ENCODE measurements at regions not wholly inside any gene's neighbourhood (a gene's known extent, or its start where the extent isn't known, plus 50 kb on each side); places are given as distances from the start of the nearest gene placed in this dataset.

GRCh38 chr9:82531795-82532194 lies 531.1 kb downstream of the RASEF start:
- Mint-ChIP-seq H3K4me3 (no peak overlapping the region), H3K36me3 (ENCODE audit: low read depth) (no peaks in the 10 kb centered on the region), H3K27me3 (ENCODE audit: low read depth) (no peaks in the 10 kb centered on the region), H3K27ac (no peak overlapping the region), H3K9me3 (peaks cover 14% of the 10 kb centered on the region), H3K4me1 (ENCODE audit: low read depth) (no peaks in the 10 kb centered on the region)
- CTCF ChIA-PET = no interaction called here
- intact Hi-C loops (cut with micrococcal nuclease) = loop anchor here (2.0 kb wide), 2 partner anchors 19 to 429 kb away; no protein-coding TSS in a partner anchor
- DNase-seq = no peak

DNA sequence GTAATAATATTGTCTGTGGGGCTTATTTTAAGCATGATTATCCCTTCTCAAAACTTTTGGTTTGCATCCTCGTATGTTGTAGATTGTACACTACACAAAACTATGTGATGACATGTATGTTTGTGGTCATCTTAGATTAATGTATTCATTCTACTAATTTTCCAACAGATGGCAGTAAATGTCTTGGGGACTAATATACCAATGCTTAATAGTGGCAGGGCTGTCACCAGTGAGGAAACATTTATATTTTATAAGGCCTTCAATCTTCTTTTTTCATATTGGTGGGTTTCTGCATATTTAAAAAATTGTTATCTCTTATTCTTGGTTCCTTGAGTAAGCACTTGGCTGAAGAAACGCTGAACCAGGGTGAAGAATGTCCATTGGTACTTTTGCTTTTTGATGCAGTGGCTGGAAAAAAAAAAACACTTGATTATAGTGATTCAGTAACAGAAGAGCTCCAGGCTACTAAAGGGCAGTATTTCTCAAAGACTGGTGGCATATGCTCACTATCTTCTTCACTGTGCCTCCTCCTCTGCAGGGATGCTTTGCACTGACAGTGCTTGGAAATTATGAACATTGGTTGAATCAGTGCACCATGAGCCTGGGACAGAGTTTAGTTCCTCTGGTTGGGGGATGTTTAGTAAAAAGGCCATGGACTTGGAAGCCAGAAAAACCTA lies 530.3 kb downstream of the RASEF start:
- no peaks in the 10 kb centered on the region for H3K27me3 Mint-ChIP-seq (ENCODE audit: low read depth)
- DNase-seq = no peak
- no peak overlapping the region for H3K4me3 Mint-ChIP-seq
- H3K36me3 Mint-ChIP-seq (ENCODE audit: low read depth) = no peaks in the 10 kb centered on the region
- H3K4me1 Mint-ChIP-seq (ENCODE audit: low read depth) = no peaks in the 10 kb centered on the region
- H3K9me3 Mint-ChIP-seq = peaks cover 8% of the 10 kb centered on the region
- H3K27ac Mint-ChIP-seq = no peak overlapping the region
- intact Hi-C loops (cut with micrococcal nuclease) = loop anchor here (2.0 kb wide), 1 partner anchor 428 kb away; no protein-coding TSS in a partner anchor
- CTCF ChIA-PET = no interaction called here

DNA sequence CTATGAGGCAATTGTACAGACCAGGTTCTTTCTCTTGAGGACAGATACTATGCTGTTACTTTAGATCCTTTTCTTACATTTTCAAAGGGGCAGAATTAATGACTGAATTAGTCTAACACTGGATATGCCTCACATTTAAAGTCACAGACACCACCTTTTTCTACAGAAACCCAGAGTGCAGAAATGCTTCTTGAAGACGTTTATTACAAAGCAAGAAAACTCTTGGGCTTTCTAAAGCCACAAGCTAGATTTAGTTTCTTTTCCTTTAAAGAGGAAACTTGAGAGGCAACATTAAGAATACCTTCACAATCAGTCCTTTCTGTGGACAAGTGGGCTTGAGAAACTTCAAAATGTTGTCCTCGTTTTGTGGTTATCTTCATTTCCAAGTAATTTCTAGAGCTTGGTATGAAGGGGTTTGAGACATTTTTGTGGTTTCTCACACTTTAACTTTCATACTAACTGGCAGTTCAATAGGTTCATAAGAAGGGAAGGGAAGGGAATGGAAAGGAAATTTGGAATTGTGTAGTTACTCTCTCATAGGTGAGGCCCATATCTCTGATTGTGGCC lies 527.4 kb downstream of the RASEF start:
- CTCF ChIA-PET = no interaction called here
- DNase-seq = no peak
- intact Hi-C loops (cut with micrococcal nuclease) = no loop called here
- no peak overlapping the region for H3K27ac Mint-ChIP-seq
- H3K9me3 Mint-ChIP-seq = no peaks in the 10 kb centered on the region
- no peaks in the 10 kb centered on the region for H3K4me1 Mint-ChIP-seq (ENCODE audit: low read depth)
- H3K27me3 Mint-ChIP-seq (ENCODE audit: low read depth) = no peaks in the 10 kb centered on the region
- H3K36me3 Mint-ChIP-seq (ENCODE audit: low read depth) = no peaks in the 10 kb centered on the region
- H3K4me3 Mint-ChIP-seq = no peak overlapping the region

- no peaks in the 10 kb centered on the region for H3K9me3 Mint-ChIP-seq
- no peaks in the 10 kb centered on the region for H3K4me1 Mint-ChIP-seq (ENCODE audit: low read depth)
- no peak overlapping the region for H3K4me3 Mint-ChIP-seq
- H3K27me3 Mint-ChIP-seq (ENCODE audit: low read depth) = no peaks in the 10 kb centered on the region
- no peak overlapping the region for H3K27ac Mint-ChIP-seq
- DNase-seq = no peak
- H3K36me3 Mint-ChIP-seq (ENCODE audit: low read depth) = no peaks in the 10 kb centered on the region
- CTCF ChIA-PET = no interaction called here
- intact Hi-C loops (cut with micrococcal nuclease) = no loop called here
Observed at GRCh38 chr9:82538634-82539033, 524.3 kb downstream of the RASEF start.

- Mint-ChIP-seq H3K27ac (no peak overlapping the region), H3K27me3 (ENCODE audit: low read depth) (no peaks in the 10 kb centered on the region), H3K4me3 (no peak overlapping the region), H3K36me3 (ENCODE audit: low read depth) (no peaks in the 10 kb centered on the region), H3K4me1 (ENCODE audit: low read depth) (no peaks in the 10 kb centered on the region), H3K9me3 (no peaks in the 10 kb centered on the region)
- CTCF ChIA-PET = no interaction called here
- intact Hi-C loops (cut with micrococcal nuclease) = no loop called here
- no peak for DNase-seq
Observed at GRCh38 chr9:82539146-82539545, 523.8 kb downstream of the RASEF start.

DNA sequence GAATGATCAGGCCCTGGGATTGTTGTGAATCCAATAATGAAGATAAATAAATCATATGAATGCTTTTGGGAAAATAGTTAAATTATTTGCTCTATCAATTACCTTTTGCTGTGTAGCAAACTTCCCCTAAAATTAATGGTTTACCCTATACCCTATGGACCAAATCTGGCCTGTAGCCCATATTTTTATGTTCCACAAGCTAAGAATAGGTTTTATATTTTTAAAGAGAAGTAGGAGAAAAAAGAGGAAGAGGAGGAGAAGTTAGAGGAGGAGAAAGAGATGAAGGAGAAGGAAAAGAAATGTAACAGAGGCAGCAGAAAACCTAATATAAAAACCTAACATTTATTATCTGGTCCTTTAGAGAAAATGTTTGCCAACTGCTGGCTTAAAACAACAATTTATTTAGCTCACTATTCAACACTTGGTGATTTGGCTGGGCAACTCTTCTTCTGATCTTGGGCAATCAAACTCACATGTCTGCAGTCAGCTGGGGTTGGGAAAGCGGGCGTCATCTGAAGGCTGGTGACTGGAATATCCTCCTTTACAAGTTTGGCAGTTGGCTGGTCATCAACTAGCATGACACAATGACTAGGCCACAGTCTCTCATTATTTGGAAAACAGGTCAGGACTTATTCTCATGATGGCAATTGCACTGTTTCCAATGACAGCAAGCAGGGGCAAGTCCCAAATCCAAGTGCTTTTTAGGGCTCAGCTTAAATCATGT lies 522.9 kb downstream of the RASEF start:
- H3K36me3 Mint-ChIP-seq (ENCODE audit: low read depth) = no peaks in the 10 kb centered on the region
- no peak overlapping the region for H3K4me3 Mint-ChIP-seq
- intact Hi-C loops (cut with micrococcal nuclease) = no loop called here
- H3K9me3 Mint-ChIP-seq = no peaks in the 10 kb centered on the region
- H3K27me3 Mint-ChIP-seq (ENCODE audit: low read depth) = no peaks in the 10 kb centered on the region
- H3K27ac Mint-ChIP-seq = no peak overlapping the region
- DNase-seq = no peak
- CTCF ChIA-PET = no interaction called here
- H3K4me1 Mint-ChIP-seq (ENCODE audit: low read depth) = no peaks in the 10 kb centered on the region

GRCh38 chr9:82543726-82544125 lies 519.2 kb downstream of the RASEF start:
- Mint-ChIP-seq H3K36me3 (ENCODE audit: low read depth) (no peaks in the 10 kb centered on the region), H3K4me1 (ENCODE audit: low read depth) (no peaks in the 10 kb centered on the region), H3K27me3 (ENCODE audit: low read depth) (no peaks in the 10 kb centered on the region), H3K27ac (no peak overlapping the region), H3K9me3 (peaks cover 2% of the 10 kb centered on the region), H3K4me3 (no peak overlapping the region)
- intact Hi-C loops (cut with micrococcal nuclease) = no loop called here
- CTCF ChIA-PET = no interaction called here
- DNase-seq = no peak

DNA sequence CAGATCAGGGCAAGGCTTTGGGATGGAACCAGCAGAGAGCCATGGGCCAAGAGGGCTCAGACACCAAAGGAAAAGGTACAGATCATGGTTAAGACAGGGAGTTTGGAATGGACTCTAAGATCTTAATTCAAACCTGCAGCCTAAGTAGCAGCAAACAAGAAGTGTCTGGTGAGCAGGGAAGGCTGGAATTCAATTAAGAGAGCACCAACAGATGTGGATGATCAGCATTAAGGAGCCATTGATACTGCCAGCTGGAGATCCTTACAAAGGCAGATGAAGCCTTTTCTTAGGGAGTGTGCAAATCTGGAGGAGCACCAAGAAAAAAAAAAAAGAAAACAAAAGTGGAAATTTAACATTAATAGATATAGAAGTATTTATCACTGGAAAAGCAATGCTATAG lies 516.8 kb downstream of the RASEF start:
- no peaks in the 10 kb centered on the region for H3K4me1 Mint-ChIP-seq (ENCODE audit: low read depth)
- peaks cover 2% of the 10 kb centered on the region for H3K9me3 Mint-ChIP-seq
- no peaks in the 10 kb centered on the region for H3K27me3 Mint-ChIP-seq (ENCODE audit: low read depth)
- DNase-seq = no peak
- no peak overlapping the region for H3K4me3 Mint-ChIP-seq
- H3K36me3 Mint-ChIP-seq (ENCODE audit: low read depth) = no peaks in the 10 kb centered on the region
- no peak overlapping the region for H3K27ac Mint-ChIP-seq
- intact Hi-C loops (cut with micrococcal nuclease) = no loop called here
- CTCF ChIA-PET = no interaction called here

GRCh38 chr9:82547995-82548394 lies 514.9 kb downstream of the RASEF start:
- Mint-ChIP-seq H3K4me1 (ENCODE audit: low read depth) (no peaks in the 10 kb centered on the region), H3K27ac (no peak overlapping the region), H3K36me3 (ENCODE audit: low read depth) (no peaks in the 10 kb centered on the region), H3K4me3 (no peak overlapping the region), H3K9me3 (peaks cover 2% of the 10 kb centered on the region), H3K27me3 (ENCODE audit: low read depth) (no peaks in the 10 kb centered on the region)
- CTCF ChIA-PET = interaction anchor here (0.6 to 1.3 kb wide), 2 partner anchors 12 to 357 kb away, joined by 3 read pairs; no protein-coding TSS in a partner anchor
- no peak for DNase-seq
- intact Hi-C loops (cut with micrococcal nuclease) = no loop called here

DNA sequence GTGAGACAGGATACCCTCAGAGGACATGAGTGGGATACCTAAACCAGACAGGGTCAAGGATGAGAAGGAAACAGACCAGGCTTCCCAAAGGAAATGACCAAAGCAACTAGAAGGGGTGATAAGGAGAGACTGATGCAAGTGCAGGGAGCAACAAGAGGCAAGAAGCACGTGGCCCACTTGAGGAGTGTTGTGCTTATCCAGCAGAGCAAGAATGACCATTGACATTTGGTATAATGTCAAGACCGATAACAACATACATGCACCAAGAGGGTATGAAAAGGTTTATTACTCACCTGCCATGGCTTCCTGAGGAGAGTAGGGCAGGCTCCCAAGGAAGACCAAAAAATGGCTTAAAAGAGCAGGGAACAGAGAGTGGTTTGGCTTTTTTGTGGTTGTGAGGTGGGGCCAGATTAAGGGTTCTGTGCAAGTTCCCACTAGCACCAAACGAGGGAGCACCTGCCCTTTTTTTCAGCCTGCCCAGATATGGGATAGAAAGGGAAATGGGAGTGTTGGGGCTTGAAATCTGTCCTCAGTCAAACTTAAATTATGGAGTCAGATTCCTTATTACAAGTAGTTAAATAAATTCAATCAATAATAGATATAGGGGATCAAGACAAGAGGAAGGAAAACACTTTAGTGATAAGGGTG lies 513.6 kb downstream of the RASEF start:
- Mint-ChIP-seq H3K36me3 (ENCODE audit: low read depth) (no peaks in the 10 kb centered on the region), H3K27ac (no peak overlapping the region), H3K4me1 (ENCODE audit: low read depth) (no peaks in the 10 kb centered on the region), H3K9me3 (peaks cover 2% of the 10 kb centered on the region), H3K4me3 (no peak overlapping the region), H3K27me3 (ENCODE audit: low read depth) (no peaks in the 10 kb centered on the region)
- CTCF ChIA-PET = interaction anchor here (1.3 kb wide), 1 partner anchor 10 kb away, joined by 3 read pairs; no protein-coding TSS in a partner anchor
- intact Hi-C loops (cut with micrococcal nuclease) = no loop called here
- DNase-seq = no peak

- Mint-ChIP-seq H3K27ac (no peak overlapping the region), H3K4me3 (no peak overlapping the region), H3K36me3 (ENCODE audit: low read depth) (no peaks in the 10 kb centered on the region), H3K9me3 (no peaks in the 10 kb centered on the region), H3K27me3 (ENCODE audit: low read depth) (no peaks in the 10 kb centered on the region), H3K4me1 (ENCODE audit: low read depth) (no peaks in the 10 kb centered on the region)
- CTCF ChIA-PET = no interaction called here
- intact Hi-C loops (cut with micrococcal nuclease) = no loop called here
- no peak for DNase-seq
Observed at GRCh38 chr9:82552784-82553183, 510.2 kb downstream of the RASEF start.

DNA sequence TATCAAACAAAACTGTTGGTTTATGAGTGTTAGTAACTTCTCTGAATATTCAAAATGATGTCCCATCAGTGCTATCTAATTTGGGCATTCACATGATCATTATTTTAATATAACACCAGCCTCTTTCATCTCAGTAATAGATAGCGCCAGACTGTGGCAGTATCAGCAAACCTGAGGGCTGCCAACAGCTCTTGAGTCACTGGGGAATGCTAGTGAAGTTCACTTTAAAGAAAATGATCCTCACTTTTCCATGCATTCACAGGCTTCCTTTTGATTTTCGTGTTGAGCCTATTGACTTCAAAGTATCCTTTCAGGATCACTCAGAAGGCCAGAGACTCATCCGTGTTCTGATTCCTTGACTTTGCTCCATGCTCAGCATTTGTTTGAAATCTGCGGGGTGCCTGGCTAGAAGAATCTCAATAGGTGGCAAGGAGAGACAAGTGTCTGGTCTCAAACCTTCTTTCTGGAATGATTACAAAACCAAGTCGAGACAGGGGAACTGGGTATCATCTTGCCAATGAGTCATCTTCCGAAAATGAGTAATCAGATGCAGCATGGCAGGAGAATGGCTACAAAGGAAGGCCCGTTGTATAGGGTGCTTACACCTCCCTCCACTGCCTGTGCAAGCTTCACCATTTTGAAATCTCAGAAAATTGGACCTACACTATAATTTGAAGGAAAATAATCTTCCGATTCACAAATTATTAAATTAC lies 509.1 kb downstream of the RASEF start:
- CTCF ChIA-PET = no interaction called here
- Mint-ChIP-seq H3K27ac (no peak overlapping the region), H3K4me1 (ENCODE audit: low read depth) (no peaks in the 10 kb centered on the region), H3K9me3 (peaks cover under 1% of the 10 kb centered on the region), H3K4me3 (no peak overlapping the region), H3K27me3 (ENCODE audit: low read depth) (peaks cover under 1% of the 10 kb centered on the region), H3K36me3 (ENCODE audit: low read depth) (no peaks in the 10 kb centered on the region)
- intact Hi-C loops (cut with micrococcal nuclease) = no loop called here
- DNase-seq = no peak
